Osteocyte (in vitro differentiated cells): ENCODE measurements at regions not wholly inside any gene's neighbourhood (a gene's known extent, or its start where the extent isn't known, plus 50 kb on each side); places are given as distances from the start of the nearest gene placed in this dataset.

Source experiments
- DNase-seq: peaks from one replicate; pipeline ENCODE4 v3.0.0; 2021; ENCODE audit warnings: mixed read lengths; ENCODE audit not compliant: unreplicated experiment; ENCODE audit errors: extremely low spot score
- H3K27ac Mint-ChIP-seq: one replicate; pipeline ENCODE4 v1.8.0; 2021; ENCODE audit warnings: mild to moderate bottlenecking, mixed read lengths; ENCODE audit not compliant: unreplicated experiment
- H3K27me3 Mint-ChIP-seq: one replicate; pipeline ENCODE4 v1.8.0; 2021; ENCODE audit warnings: mixed read lengths; ENCODE audit not compliant: unreplicated experiment
- H3K36me3 Mint-ChIP-seq: one replicate; pipeline ENCODE4 v1.8.0; 2021; ENCODE audit warnings: mixed read lengths; ENCODE audit not compliant: unreplicated experiment
- H3K4me1 Mint-ChIP-seq: one replicate; pipeline ENCODE4 v1.8.0; 2021; ENCODE audit warnings: mixed read lengths; ENCODE audit not compliant: unreplicated experiment
- H3K4me3 Mint-ChIP-seq: one replicate; pipeline ENCODE4 v1.8.0; 2021; ENCODE audit warnings: mild to moderate bottlenecking, moderate library complexity, mixed read lengths; ENCODE audit not compliant: unreplicated experiment
- H3K9me3 Mint-ChIP-seq: one replicate; pipeline ENCODE4 v1.8.0; 2021; ENCODE audit warnings: mixed read lengths; ENCODE audit not compliant: unreplicated experiment
- TF ChIP-seq, protein P1 (sequence below): fragments of 200-600 bp; sonication (generic); IDR thresholded peaks from 2 replicates; pipeline ENCODE4 v1.5.0; 2021; ENCODE audit warnings: antibody characterized with exemption, mild to moderate bottlenecking, moderate library complexity

DNA sequence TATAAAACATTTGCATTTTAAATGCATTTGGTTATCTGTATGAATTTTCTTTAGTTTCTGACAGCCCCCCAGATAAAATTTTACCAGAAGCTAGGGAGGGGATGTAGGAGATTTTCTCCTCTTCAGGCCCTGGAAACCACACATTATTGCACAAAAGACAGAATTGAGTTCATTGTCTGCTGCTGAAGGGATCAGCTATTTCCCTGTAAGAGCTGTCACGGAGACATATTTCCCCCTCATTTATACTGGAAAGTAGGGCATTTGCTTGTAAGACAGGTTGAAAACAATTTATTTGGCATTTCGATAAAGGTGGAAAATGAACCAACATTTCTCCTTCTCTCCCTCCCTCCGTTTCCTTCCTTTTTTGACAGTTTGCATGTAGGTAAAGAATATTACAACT lies 241.3 kb upstream of the LCORL start:
- Mint-ChIP-seq H3K4me3 (no peak overlapping the region), H3K36me3 (no peaks in the 10 kb centered on the region), H3K4me1 (no peaks in the 10 kb centered on the region), H3K27me3 (no peaks in the 10 kb centered on the region), H3K9me3 (peaks cover 17% of the 10 kb centered on the region), H3K27ac (no peak overlapping the region)
- DNase-seq, result no peak
- TF ChIP-seq, protein P1, sequence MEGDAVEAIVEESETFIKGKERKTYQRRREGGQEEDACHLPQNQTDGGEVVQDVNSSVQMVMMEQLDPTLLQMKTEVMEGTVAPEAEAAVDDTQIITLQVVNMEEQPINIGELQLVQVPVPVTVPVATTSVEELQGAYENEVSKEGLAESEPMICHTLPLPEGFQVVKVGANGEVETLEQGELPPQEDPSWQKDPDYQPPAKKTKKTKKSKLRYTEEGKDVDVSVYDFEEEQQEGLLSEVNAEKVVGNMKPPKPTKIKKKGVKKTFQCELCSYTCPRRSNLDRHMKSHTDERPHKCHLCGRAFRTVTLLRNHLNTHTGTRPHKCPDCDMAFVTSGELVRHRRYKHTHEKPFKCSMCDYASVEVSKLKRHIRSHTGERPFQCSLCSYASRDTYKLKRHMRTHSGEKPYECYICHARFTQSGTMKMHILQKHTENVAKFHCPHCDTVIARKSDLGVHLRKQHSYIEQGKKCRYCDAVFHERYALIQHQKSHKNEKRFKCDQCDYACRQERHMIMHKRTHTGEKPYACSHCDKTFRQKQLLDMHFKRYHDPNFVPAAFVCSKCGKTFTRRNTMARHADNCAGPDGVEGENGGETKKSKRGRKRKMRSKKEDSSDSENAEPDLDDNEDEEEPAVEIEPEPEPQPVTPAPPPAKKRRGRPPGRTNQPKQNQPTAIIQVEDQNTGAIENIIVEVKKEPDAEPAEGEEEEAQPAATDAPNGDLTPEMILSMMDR, result no peak

DNA sequence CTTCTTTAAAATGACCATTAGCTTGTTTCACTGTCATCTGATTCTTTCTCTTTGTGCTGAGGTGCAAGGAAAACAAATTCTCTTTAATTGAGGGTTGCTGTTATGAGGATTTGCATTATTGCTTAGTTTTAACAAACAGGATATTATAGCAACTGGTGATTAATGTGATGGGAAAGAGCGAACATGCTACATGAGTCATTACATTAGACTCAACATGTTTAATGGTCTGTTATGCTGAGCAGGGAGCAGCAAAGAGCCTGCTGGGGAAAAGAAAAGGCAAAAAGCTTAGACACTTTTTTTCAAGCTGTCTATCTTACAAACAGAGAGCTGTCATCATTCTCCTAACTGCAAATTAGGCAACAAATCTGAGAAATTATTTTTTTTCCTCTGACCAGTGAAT lies 230.5 kb upstream of the LCORL start:
- Mint-ChIP-seq H3K27me3 (no peaks in the 10 kb centered on the region), H3K36me3 (no peaks in the 10 kb centered on the region), H3K4me1 (no peaks in the 10 kb centered on the region), H3K9me3 (peaks cover 2% of the 10 kb centered on the region), H3K4me3 (no peak overlapping the region), H3K27ac (no peak overlapping the region)
- TF ChIP-seq, protein P1, result no peak
- DNase-seq, result no peak

DNA sequence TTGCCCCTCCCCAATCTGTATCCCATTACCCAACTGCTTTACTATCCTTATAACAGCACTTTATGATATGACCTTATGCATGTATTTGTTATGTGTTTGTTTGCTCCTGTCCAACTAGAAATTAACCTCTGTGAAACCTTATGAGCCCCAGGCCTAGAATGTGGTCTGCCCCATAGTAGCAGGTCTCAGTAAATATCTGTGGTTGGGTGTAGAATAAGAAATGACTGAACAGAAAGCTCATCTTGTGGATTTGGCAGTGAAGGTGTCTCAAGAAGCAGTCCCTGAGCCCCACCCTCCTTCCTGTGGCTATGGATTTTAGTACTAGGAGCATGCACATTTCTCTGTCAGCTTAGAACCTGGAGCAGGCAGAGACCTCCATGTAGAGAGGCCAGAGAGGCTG lies 229.0 kb upstream of the LCORL start:
- no peaks in the 10 kb centered on the region for H3K27me3 Mint-ChIP-seq
- no peak overlapping the region for H3K4me3 Mint-ChIP-seq
- H3K27ac Mint-ChIP-seq, result no peak overlapping the region
- peaks cover 5% of the 10 kb centered on the region for H3K9me3 Mint-ChIP-seq
- TF ChIP-seq, protein P1, result no peak
- H3K36me3 Mint-ChIP-seq, result no peaks in the 10 kb centered on the region
- DNase-seq, result no peak
- H3K4me1 Mint-ChIP-seq, result no peaks in the 10 kb centered on the region

DNA sequence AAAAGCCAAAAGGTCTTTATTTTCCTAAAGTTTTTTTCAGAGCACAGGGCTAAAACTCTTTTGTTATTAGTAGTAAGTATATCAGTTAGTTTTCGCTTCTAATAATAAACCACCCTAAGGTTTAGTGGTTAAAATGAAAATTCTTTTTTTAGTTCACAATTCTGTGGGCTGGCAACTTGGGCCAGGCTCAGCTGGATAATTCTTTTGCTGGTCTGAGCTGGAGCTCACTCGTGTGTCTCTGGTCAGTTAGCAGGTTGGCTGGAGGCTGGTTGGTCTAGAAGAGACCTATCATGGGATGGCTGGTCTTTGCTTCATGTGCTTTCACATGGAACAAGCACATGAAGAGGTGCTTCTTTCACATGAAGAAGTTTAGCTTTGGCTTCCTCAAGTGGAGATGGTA lies 227.1 kb upstream of the LCORL start:
- TF ChIP-seq, protein P1, result no peak
- no peaks in the 10 kb centered on the region for H3K27me3 Mint-ChIP-seq

DNA sequence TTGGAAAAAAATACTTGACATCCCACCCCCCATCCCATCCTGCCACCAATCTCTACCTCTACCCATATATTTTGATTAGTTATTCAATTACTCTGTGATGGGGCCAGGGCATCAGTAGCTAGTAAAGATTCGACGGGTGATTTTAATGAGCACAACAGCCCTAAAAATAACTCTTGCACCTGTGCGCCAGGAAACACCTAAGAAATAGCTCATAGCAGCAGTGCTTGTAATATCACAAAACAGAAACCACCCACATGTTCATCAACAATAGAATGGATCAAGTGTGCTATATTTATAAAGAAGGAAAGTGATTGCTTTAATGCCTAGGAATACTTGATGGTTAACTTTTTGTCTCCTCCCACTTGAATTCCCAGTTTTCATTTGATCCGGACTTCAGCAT lies 225.6 kb upstream of the LCORL start:
- H3K27ac Mint-ChIP-seq, result no peak overlapping the region
- H3K36me3 Mint-ChIP-seq, result no peaks in the 10 kb centered on the region
- H3K27me3 Mint-ChIP-seq, result no peaks in the 10 kb centered on the region
- no peak for DNase-seq
- no peak overlapping the region for H3K4me3 Mint-ChIP-seq
- no peaks in the 10 kb centered on the region for H3K4me1 Mint-ChIP-seq
- peaks cover 5% of the 10 kb centered on the region for H3K9me3 Mint-ChIP-seq
- TF ChIP-seq, protein P1, result no peak

More for the DNA sequence above, 227.1 kb upstream of the LCORL start:
- Mint-ChIP-seq H3K4me1 (no peaks in the 10 kb centered on the region), H3K4me3 (no peak overlapping the region), H3K36me3 (no peaks in the 10 kb centered on the region), H3K9me3 (peaks cover 5% of the 10 kb centered on the region), H3K27ac (no peak overlapping the region)
- no peak for DNase-seq
